SW 1271 (cell line): ENCODE measurements at regions not wholly inside any gene's neighbourhood (a gene's known extent, or its start where the extent isn't known, plus 50 kb on each side); places are given as distances from the start of the nearest gene placed in this dataset.
"Not testable (repeated sequence)": the region's sequence is repeated elsewhere in the genome, so short reads cannot be mapped to it uniquely, and the experiment has no call there.

Experiments
- DNase-seq, 2 experiments: peaks; one replicate each; lab custom pipeline; 2025; lab: John Stamatoyannopoulos, UW

GRCh38 chrX:150125045-150125444 is 186.8 kb upstream of the EOLA2 start:
- DNase-seq, result not testable (repeated sequence)

- no peak for DNase-seq
Observed at GRCh38 chrX:150127216-150127615, 188.9 kb upstream of the EOLA2 start.

GRCh38 chrX:150143721-150144440 is 205.6 kb upstream of the EOLA2 start:
- no peak for DNase-seq

GRCh38 chrX:150146271-150146896 is 208.1 kb upstream of the EOLA2 start:
- no peak for DNase-seq

GRCh38 chrX:150148749-150149672 is 210.7 kb upstream of the EOLA2 start:
- DNase-seq, result no peak

DNA sequence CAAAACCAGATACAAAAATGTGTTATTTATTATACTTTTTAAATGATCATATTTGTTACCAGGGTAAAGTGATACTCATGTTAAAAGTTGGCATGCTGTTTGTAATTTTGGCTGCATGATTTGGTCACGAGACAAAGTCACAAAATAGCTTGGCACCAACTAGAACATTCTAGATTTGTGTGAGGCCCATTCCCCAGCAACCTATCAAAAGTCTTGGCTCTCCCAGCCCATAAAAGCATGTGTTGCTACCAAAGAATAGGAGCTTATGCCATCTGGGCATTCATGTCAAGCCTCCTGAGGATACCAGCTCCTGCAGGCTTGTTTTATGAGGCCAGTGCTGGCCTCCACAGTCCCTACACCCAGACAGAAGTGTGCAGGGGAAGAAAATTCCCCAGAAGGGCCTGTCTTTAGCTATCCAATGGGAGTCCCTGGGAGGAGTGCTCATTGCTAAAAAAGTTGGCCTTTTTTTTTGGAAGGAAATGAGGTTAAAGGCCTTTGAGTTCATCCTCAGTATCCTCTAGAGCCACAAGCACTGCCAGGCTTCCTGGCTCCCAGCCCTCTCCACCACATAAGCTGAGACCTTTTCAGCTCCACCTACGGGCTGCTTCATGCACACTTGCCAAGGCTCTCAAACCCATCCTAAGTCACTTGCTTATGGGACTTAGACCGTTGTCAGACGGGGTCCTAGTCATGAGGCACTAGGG is 211.9 kb upstream of the EOLA2 start:
- DNase-seq, result no peak

DNA sequence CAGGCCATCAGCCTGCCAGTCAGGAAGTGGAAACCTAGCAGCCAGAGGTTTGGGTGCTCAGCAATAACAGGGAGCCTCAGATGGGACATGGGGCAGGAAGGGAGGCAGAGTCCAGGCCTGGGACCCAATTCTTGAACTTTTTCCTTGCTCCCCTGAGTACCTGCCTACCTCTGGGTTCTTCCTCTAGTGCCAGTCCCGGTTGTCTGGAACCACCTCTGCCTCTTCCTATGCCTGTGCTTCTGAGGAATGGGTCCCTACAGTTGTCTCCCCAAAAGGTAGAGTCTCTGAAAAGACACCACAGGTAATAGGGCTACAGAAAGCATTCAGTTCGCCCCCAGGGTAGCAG is 212.4 kb upstream of the MAMLD1 start:
- DNase-seq, result no peak

- DNase-seq, result no peak
Observed at GRCh38 chrX:150152036-150152435, 211.1 kb upstream of the MAMLD1 start.

DNA sequence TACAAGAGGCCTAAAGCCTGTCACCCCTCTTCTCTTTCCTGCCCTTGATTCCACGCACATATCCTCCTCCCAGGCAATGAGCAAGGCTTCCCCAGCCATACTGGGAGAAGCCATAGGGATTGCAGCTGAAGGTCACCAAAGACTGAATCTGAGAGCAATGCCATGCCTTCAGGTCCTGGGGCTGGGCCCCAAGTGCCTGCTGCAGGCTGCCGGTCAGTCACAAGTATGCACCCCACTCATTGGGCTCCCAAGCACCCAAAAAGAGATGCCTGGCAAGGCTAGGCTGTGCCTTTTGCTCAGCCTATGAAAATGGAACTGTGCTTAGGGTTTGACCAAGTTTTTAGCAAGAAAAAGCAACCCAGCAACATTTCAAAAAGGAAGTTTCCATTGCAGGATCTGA is 210.6 kb upstream of the MAMLD1 start:
- DNase-seq, result no peak

DNA sequence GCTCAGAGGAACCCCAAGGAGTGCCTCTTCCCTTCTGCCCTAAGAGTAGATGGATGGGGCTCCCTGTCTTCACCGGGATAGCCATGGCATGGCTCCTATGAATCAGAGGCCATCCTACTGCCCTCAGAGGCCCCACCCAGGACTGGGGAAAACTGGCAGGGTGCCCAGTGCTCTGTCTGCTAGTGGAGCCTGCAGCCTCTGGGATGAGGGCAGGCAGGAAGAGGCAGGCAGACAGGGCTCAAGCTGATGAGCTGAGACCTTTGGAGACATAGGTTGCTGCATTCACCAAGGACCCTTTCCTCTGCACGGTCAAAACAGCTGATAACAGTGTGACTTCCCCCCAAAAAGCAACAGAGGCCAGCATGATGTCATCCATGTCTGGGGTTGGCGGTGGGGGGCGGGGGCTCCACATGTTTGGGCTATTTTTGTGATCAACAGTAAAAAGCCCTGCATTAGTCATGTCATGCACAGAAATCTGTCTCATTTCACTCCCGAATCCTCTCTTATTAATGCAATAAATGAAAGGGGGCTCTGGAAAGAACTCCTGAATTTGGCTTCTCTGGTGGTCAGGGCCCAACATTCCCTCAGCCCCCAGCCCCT is 207.6 kb upstream of the MAMLD1 start:
- no peak for DNase-seq

DNA sequence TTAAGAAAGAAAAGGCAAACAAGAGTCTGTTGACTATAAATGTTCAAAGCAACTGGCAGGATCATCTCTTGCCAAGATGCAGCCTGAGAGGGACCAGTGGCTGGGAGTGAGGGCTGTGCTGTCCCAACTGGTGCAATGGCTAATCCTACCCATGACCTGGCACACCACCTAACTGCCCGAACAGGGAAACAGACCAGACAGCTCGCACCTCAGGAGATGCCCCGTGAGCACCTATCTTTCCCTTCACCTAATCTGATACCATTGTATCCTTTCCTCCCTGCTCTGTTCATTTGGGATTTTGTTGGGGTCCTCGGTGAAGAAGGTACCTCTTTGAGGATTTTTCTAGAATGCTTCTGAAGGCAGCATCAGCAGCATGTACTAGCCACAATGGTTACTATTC is 206.5 kb upstream of the MAMLD1 start:
- DNase-seq, result no peak

GRCh38 chrX:150157291-150157690 is 205.8 kb upstream of the MAMLD1 start:
- DNase-seq, result no peak

DNA sequence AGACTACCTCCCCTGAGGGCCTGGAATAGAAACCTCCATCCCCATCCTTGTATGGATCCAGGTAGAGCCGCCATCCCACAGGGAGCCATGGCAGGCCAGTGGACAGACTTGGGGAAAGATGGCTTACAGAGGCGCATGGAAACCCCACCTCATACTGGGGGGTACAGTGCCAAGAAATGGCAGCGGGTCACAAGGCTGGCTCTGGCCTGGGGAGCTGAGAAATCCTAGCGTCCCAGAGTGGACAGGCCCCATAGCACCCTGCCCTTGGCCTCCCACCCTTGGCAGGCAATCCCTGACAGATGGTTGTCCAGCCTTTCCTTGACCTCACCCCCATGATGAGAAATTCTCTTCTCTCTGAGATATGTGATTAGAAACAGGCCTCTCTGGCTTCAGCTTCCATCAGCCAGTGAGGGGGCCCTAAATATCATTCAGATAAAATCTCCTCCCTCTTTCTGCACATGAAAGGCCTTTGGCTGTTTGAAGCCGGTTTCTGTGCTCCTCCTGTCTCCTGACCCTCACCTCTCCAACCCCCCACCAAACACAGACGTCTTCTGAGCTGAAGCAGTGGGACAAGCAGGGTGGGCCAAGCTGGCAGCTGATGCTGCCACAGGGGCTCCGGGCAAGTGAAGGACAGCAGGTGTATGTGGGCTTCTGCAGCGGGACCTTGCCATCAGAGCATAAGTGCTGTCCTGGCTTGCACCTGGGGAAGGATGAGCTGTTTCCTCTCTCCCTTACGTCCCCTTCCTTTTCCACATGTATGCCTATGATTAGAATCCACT is 204.4 kb upstream of the MAMLD1 start:
- no peak for DNase-seq

GRCh38 chrX:150159537-150159936 is 203.6 kb upstream of the MAMLD1 start:
- no peak for DNase-seq

DNA sequence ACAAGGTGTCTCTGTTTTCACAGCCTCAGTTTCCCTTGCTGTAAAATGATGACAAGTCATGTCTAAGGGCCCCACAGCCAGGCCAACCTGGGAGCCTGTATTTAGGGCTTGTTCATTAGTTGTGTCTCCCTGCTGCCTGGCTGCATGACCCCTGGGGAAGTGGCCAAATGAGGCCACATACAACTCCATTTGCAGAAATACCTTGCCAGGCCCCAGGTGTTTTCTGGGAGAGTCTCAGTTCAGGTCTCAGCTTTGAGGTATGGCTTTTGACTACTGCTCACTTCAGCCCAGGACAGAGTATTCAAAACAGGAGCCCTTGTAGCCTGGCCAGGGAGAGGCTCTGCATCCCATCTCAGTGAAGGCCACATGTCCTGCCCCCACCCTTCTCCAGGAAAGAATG is 202.5 kb upstream of the MAMLD1 start:
- DNase-seq, result no peak

GRCh38 chrX:150161193-150161592 is 201.9 kb upstream of the MAMLD1 start:
- DNase-seq, result no peak

GRCh38 chrX:150162141-150162540 is 201.0 kb upstream of the MAMLD1 start:
- DNase-seq, result no peak

DNA sequence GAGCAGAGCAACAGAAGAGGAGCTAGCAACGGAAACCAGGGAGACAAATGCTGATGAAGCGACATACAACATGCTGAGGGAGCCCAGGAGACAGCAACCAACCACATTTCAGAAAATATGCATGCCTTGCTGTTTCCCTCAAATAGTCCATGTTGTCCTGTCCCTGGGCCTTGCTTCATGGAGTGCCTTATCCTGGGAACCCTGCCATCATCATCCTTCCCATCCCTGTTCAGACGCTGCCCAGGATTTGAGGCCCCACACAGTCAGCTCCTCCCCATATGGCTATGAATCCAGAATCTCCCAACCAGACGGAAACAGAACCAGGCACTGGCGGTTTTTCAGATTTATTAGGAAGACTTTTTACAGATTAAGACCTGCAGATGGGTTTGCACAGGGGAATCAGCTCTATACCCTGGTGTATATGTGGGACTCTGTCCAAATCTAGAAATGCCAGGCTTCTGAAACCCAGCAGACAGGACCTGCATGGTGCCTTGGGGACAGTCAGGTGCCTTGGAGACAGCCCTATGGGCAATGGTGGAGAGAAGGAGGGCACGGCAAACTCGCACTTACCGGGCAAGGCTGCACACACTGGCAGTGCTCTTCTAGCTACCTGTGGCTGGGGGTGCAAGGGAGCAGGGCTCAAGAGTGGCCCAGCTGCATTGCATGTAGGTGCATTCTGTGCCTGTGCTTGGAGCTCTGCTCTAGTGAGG is 199.7 kb upstream of the MAMLD1 start:
- no peak for DNase-seq

DNA sequence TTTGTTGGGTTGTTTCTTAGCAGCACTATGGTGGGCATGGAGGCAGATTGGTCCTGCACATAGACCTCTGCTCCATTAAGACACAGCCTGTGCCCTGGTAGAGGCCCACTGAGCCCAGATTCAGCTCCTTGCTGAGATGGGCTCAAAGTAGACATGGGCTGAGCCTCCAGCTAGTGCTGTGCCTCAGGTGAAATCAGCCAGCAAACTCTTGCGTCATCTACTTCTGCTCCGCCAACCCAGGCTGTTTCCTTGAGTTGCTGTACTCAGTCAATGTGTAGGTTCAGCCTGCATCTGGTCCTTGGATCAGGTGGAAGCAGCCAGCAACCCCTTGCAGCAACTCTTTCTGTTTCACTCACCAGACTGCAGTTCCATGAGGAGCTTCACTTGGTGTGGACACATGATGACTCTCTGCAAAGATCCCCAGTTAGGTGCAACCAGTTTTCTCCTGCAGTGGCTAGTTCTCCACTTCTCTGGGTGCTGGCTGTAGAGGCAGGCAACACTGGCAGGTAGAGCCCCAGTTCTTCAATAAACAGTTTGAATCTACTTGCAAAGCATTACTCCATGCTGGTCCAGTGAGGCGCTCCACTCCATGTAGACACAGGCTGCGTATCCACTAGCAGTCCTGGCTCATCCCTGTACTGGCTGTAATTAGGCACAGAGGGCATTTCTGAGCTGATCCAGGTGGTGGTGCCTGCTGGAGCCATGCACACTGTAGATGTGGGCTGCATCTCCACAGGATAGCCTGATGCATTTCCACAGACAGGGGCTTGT is 199.0 kb upstream of the MAMLD1 start:
- DNase-seq, result no peak
